ENCODE measurements at regions not wholly inside any gene's neighbourhood (a gene's known extent, or its start where the extent isn't known, plus 50 kb on each side); places are given as distances from the start of the nearest gene placed in this dataset.

DNA sequence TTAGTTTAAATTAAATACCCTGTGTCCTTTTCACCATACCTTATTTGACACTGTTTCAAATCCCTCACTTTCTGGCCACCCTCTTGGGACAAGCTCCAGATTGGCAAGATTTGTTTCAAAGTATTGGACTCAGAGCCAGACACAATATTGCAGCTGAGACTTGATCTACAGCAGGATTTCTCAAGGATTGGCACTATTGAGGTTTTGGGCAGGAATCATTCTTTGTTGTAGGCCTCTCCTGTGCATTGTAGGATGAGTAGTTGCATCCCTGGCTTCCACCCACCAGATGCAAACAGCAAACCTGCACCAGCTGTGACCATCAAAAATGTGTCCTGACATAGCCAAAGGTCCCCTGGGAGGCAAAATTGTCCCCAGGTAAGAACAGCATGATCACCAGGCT, 181.2 kb downstream of the CHD9NB start:
- Histone ChIP-seq H3K36me3 (replicated peaks in 1 of 2; ENCODE audit: control insufficient read depth in 2 of 2, insufficient read depth in 2 of 2, low read length in 2 of 2) (no peaks in the 10 kb centered on the region), H3K27me3 (ENCODE audit: control insufficient read depth in 3 of 3, insufficient read depth in 3 of 3, low read depth in 1 of 3, low read length in 3 of 3) (no peaks in the 10 kb centered on the region), H2AFZ (ENCODE audit: low read length) (no peak overlapping the region), H3K9me3 (replicated peaks in 1 of 2; ENCODE audit: control insufficient read depth in 2 of 2, insufficient read depth in 1 of 2, low read depth in 1 of 2, low read length in 2 of 2) (no peaks in the 10 kb centered on the region), H3K18ac (ENCODE audit: low read length) (no peak overlapping the region), H3K23ac (ENCODE audit: low read depth, low read length, poor library complexity) (no peak overlapping the region), H4K91ac (ENCODE audit: low read depth, low read length, poor library complexity) (no peak overlapping the region), H3K9ac (ENCODE audit: low read depth, low read length, poor library complexity) (no peak overlapping the region), H3K79me1 (ENCODE audit: low read depth, low read length) (no peaks in the 10 kb centered on the region), H3K14ac (ENCODE audit: low read length) (no peak overlapping the region), H3K4me2 (ENCODE audit: insufficient read depth, low read length, poor library complexity, severe bottlenecking) (no peak overlapping the region), H4K8ac (ENCODE audit: low read depth, low read length) (no peak overlapping the region), H2BK5ac (ENCODE audit: low read length) (no peak overlapping the region), H3K4me1 (ENCODE audit: control insufficient read depth in 2 of 2, insufficient read depth in 1 of 2, low read depth in 1 of 2, low read length in 2 of 2) (peaks cover 1 to 15% of the 10 kb centered on the region in 2 donors), H2BK15ac (ENCODE audit: low read length) (no peak overlapping the region), H2BK120ac (ENCODE audit: low read depth, low read length) (no peak overlapping the region), H3K27ac (replicated peaks; ENCODE audit: low read length) (no peak overlapping the region), H2BK12ac (ENCODE audit: low read length) (no peak overlapping the region), H2AK5ac (ENCODE audit: low read depth, low read length) (no peak overlapping the region), H3K4me3 (ENCODE audit: low read length in 2 of 2) (no peak overlapping the region), H3K4ac (ENCODE audit: low read length) (no peak overlapping the region)
- DNase-seq (ENCODE audit: low spot score), result no peak

GRCh38 chr16:52869243-52869642, 183.5 kb downstream of the CHD9NB start:
- WGBS, 2 donors (ENCODE audit: extremely low coverage in 2 of 2, insufficient read length in 2 of 2, insufficient replicate concordance in 1 of 2), result no CpG with 5 or more reads among the region's 1 CpG
- no peak overlapping the region for H3K27ac ChIP-seq (replicated peaks; ENCODE audit: low read length)
- DNase-seq (ENCODE audit: low spot score), result no peak
- H3K18ac ChIP-seq (ENCODE audit: low read length), result no peak overlapping the region
- no peak overlapping the region for H2BK120ac ChIP-seq (ENCODE audit: low read depth, low read length)
- no peak overlapping the region for H3K4me2 ChIP-seq (ENCODE audit: insufficient read depth, low read length, poor library complexity, severe bottlenecking)
- no peak overlapping the region for H3K9ac ChIP-seq (ENCODE audit: low read depth, low read length, poor library complexity)
- H3K36me3 ChIP-seq (replicated peaks in 1 of 2; ENCODE audit: control insufficient read depth in 2 of 2, insufficient read depth in 2 of 2, low read length in 2 of 2), result no peaks in the 10 kb centered on the region
- H3K4me3 ChIP-seq (ENCODE audit: low read length in 2 of 2), result no peak overlapping the region
- no peak overlapping the region for H3K4ac ChIP-seq (ENCODE audit: low read length)
- H3K23ac ChIP-seq (ENCODE audit: low read depth, low read length, poor library complexity), result no peak overlapping the region
- no peak overlapping the region for H2AFZ ChIP-seq (ENCODE audit: low read length)
- no peaks in the 10 kb centered on the region for H3K27me3 ChIP-seq (ENCODE audit: control insufficient read depth in 3 of 3, insufficient read depth in 3 of 3, low read depth in 1 of 3, low read length in 3 of 3)
- H4K91ac ChIP-seq (ENCODE audit: low read depth, low read length, poor library complexity), result no peak overlapping the region
- no peak overlapping the region for H2BK12ac ChIP-seq (ENCODE audit: low read length)
- H3K4me1 ChIP-seq (ENCODE audit: control insufficient read depth in 2 of 2, insufficient read depth in 1 of 2, low read depth in 1 of 2, low read length in 2 of 2), result peaks cover 3 to 12% of the 10 kb centered on the region in 2 donors
- no peak overlapping the region for H3K14ac ChIP-seq (ENCODE audit: low read length)
- no peak overlapping the region for H2BK15ac ChIP-seq (ENCODE audit: low read length)
- H2AK5ac ChIP-seq (ENCODE audit: low read depth, low read length), result no peak overlapping the region
- H2BK5ac ChIP-seq (ENCODE audit: low read length), result no peak overlapping the region
- H3K79me1 ChIP-seq (ENCODE audit: low read depth, low read length), result no peaks in the 10 kb centered on the region
- no peaks in the 10 kb centered on the region for H3K9me3 ChIP-seq (replicated peaks in 1 of 2; ENCODE audit: control insufficient read depth in 2 of 2, insufficient read depth in 1 of 2, low read depth in 1 of 2, low read length in 2 of 2)
- no peak overlapping the region for H4K8ac ChIP-seq (ENCODE audit: low read depth, low read length)

GRCh38 chr16:52863000-52863399, 189.7 kb downstream of the CHD9NB start:
- Histone ChIP-seq H3K4me3 (ENCODE audit: low read length in 2 of 2) (no peak overlapping the region), H2BK5ac (ENCODE audit: low read length) (no peak overlapping the region), H4K8ac (ENCODE audit: low read depth, low read length) (no peak overlapping the region), H3K36me3 (replicated peaks in 1 of 2; ENCODE audit: control insufficient read depth in 2 of 2, insufficient read depth in 2 of 2, low read length in 2 of 2) (no peaks in the 10 kb centered on the region), H4K91ac (ENCODE audit: low read depth, low read length, poor library complexity) (no peak overlapping the region), H3K27me3 (ENCODE audit: control insufficient read depth in 3 of 3, insufficient read depth in 3 of 3, low read depth in 1 of 3, low read length in 3 of 3) (no peaks in the 10 kb centered on the region), H3K4me2 (ENCODE audit: insufficient read depth, low read length, poor library complexity, severe bottlenecking) (no peak overlapping the region), H2BK120ac (ENCODE audit: low read depth, low read length) (no peak overlapping the region), H3K79me1 (ENCODE audit: low read depth, low read length) (no peaks in the 10 kb centered on the region), H3K4ac (ENCODE audit: low read length) (no peak overlapping the region), H2BK15ac (ENCODE audit: low read length) (no peak overlapping the region), H3K14ac (ENCODE audit: low read length) (no peak overlapping the region), H3K18ac (ENCODE audit: low read length) (no peak overlapping the region), H3K23ac (ENCODE audit: low read depth, low read length, poor library complexity) (no peak overlapping the region), H2AK5ac (ENCODE audit: low read depth, low read length) (no peak overlapping the region), H3K4me1 (ENCODE audit: control insufficient read depth in 2 of 2, insufficient read depth in 1 of 2, low read depth in 1 of 2, low read length in 2 of 2) (peaks cover 2 to 5% of the 10 kb centered on the region in 2 donors), H3K9me3 (replicated peaks in 1 of 2; ENCODE audit: control insufficient read depth in 2 of 2, insufficient read depth in 1 of 2, low read depth in 1 of 2, low read length in 2 of 2) (no peaks in the 10 kb centered on the region), H2BK12ac (ENCODE audit: low read length) (no peak overlapping the region), H2AFZ (ENCODE audit: low read length) (no peak overlapping the region), H3K27ac (replicated peaks; ENCODE audit: low read length) (no peak overlapping the region), H3K9ac (ENCODE audit: low read depth, low read length, poor library complexity) (no peak overlapping the region)
- DNase-seq (ENCODE audit: low spot score), result no peak
- WGBS, 2 donors (ENCODE audit: extremely low coverage in 2 of 2, insufficient read length in 2 of 2, insufficient replicate concordance in 1 of 2), result no CpG with 5 or more reads among the region's 4 CpGs

GRCh38 chr16:52861614-52862022, 191.1 kb downstream of the CHD9NB start:
- Histone ChIP-seq H3K4me1 (ENCODE audit: control insufficient read depth in 2 of 2, insufficient read depth in 1 of 2, low read depth in 1 of 2, low read length in 2 of 2) (peaks cover 2 to 5% of the 10 kb centered on the region in 2 donors), H3K23ac (ENCODE audit: low read depth, low read length, poor library complexity) (no peak overlapping the region), H2BK12ac (ENCODE audit: low read length) (no peak overlapping the region), H2BK120ac (ENCODE audit: low read depth, low read length) (no peak overlapping the region), H3K79me1 (ENCODE audit: low read depth, low read length) (no peaks in the 10 kb centered on the region), H3K9me3 (replicated peaks in 1 of 2; ENCODE audit: control insufficient read depth in 2 of 2, insufficient read depth in 1 of 2, low read depth in 1 of 2, low read length in 2 of 2) (no peaks in the 10 kb centered on the region), H2BK5ac (ENCODE audit: low read length) (no peak overlapping the region), H3K27me3 (ENCODE audit: control insufficient read depth in 3 of 3, insufficient read depth in 3 of 3, low read depth in 1 of 3, low read length in 3 of 3) (no peaks in the 10 kb centered on the region), H3K4me2 (ENCODE audit: insufficient read depth, low read length, poor library complexity, severe bottlenecking) (no peak overlapping the region), H4K91ac (ENCODE audit: low read depth, low read length, poor library complexity) (no peak overlapping the region), H2AK5ac (ENCODE audit: low read depth, low read length) (no peak overlapping the region), H3K4me3 (ENCODE audit: low read length in 2 of 2) (no peak overlapping the region), H2AFZ (ENCODE audit: low read length) (peak overlapping the region; percentile 77), H3K36me3 (replicated peaks in 1 of 2; ENCODE audit: control insufficient read depth in 2 of 2, insufficient read depth in 2 of 2, low read length in 2 of 2) (no peaks in the 10 kb centered on the region), H4K8ac (ENCODE audit: low read depth, low read length) (no peak overlapping the region), H2BK15ac (ENCODE audit: low read length) (no peak overlapping the region), H3K4ac (ENCODE audit: low read length) (no peak overlapping the region), H3K18ac (ENCODE audit: low read length) (no peak overlapping the region), H3K9ac (ENCODE audit: low read depth, low read length, poor library complexity) (no peak overlapping the region), H3K14ac (ENCODE audit: low read length) (no peak overlapping the region), H3K27ac (replicated peaks; ENCODE audit: low read length) (no peak overlapping the region)
- DNase-seq (ENCODE audit: low spot score), result peak; percentile 51
- no CpG with 5 or more reads among the region's 7 CpGs for WGBS, 2 donors (ENCODE audit: extremely low coverage in 2 of 2, insufficient read length in 2 of 2, insufficient replicate concordance in 1 of 2)

Data from neuronal stem cell (in vitro differentiated cells).